HG02571 (cell line): ENCODE measurements at regions not wholly inside any gene's neighbourhood (a gene's known extent, or its start where the extent isn't known, plus 50 kb on each side); places are given as distances from the start of the nearest gene placed in this dataset.
"Not testable (repeated sequence)": the region's sequence is repeated elsewhere in the genome, so short reads cannot be mapped to it uniquely, and the experiment has no call there.

Source experiments
- ATAC-seq: cut with Tn5 transposase; IDR thresholded peaks from one replicate; pipeline ENCODE4 v1.9.1; 2021; ENCODE audit warnings: mild to moderate bottlenecking, moderate library complexity; ENCODE audit not compliant: unreplicated experiment

DNA sequence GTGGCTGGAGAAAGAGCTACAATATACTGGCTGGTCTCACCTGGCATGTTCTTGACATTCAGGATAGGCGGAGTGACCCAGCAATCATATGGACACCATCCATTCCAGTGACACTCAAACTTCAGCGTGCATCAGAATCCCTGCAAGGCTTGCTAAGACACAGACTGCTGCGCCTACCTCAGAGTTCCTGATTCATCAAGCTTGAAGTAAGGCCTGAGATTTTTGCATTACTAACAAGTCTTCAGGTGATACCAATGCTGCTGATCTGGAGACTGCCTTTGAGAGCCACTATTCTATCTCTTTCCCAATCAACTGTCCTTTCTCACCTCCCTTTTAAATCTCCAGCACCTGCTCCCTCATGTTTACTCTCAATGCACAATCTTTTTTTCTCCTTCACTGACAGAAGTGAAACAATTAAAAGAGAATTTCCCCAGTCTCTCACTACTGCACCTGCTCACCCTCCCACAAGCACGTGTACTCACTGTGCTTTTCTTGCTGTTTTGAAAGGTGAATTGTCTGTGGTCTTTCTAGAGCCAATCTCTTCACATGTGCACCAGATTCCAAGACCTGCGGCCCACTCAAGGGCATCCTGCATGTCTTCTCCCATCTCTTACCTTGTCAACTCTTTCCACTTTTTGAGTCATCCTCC lies 519.2 kb downstream of the TTLL7 start:
- ATAC-seq = peak; percentile 85

DNA sequence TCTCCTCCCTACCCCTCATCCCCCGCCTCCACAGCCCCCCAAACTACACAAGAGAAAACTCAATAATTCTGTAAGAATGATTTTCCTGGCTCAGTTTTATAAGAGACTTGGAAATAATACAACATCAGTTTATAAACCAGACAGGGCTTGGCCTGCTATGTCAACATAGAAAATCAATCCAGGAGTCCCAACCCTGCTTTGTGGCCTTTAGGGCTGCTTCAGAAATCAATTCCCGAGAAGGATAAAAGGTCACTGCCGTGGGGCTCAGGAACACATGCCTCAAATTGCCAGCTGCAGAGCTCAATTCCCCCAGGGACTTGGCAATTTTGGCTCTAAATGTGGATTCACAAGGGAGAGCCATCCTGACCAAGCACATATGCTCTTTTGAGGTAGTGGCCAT lies 520.8 kb downstream of the TTLL7 start:
- ATAC-seq = not testable (repeated sequence)

DNA sequence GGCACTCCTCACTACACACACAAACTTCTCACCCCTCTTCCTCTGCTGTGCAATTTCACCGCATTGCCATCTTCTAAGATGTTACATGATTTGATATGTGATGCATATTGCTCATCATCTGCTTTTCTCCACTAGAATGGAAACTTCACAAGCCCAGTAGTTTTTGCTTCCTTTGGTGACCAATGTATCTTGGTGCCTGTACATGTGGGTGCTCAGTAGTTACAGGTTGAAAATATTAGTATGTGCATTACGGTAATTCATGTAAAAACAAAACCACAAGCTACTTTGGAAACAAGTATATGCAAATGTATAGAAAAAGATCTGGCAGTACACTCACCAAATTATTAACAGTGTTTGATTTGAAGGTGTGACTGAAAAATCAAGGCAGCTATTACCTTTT lies 522.4 kb downstream of the TTLL7 start:
- peak; percentile 38 for ATAC-seq

DNA sequence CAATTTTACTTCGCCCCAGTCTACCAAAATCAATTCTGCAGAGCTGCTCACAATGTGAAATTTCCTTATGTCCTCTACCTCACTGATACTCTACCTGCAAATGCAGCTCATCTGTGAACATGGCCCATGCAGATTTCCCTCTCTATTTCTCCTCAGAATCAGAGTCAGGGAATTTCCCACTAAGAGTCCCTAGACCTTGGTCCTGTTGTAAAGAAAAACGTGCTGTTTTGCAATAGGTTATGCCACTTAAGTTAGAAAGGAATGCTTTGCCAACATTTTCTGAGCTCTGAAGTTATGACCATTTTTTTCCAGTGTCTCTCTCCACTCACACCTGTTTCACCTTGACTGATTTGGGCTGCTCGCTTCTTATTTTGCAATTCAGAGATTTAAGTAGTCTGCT lies 524.0 kb downstream of the TTLL7 start:
- not testable (repeated sequence) for ATAC-seq

DNA sequence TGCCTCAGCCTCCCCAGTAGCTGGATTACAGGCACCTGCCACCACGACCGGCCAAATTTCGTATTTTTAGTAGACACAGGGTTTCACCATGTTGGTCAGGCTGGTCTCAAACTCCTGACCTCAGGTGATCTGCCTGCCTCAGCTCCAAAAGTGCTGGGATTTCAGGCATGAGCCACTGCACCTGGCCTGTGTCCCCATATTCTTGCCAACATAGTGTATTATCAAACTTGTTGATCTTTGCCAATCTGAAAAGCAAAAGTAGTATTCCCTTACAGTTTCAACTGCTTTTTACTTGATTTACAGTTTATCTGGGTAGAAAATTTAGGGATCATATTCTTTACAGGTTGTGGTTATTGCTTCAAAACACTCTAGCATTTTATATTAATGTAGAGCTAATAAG lies 524.9 kb downstream of the TTLL7 start:
- not testable (repeated sequence) for ATAC-seq

DNA sequence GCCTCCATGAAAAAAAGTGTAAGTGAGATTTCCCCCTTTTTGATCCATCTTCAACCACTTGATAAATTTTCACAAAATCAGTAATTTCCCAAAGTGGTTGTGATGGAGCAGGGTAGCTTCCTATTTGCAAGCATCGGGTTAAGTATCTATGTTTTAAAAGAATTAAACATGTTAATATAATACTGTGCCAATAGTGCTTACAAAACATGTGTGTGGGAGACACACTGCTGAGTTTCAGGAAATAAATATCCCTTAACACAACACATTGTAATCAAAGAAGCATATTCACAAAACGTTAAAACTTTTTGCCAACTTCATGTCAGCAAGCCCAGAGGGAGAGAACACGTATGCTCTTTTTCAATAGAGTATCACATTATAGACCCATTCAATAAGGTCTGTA lies 526.9 kb downstream of the TTLL7 start:
- ATAC-seq = not testable (repeated sequence)

DNA sequence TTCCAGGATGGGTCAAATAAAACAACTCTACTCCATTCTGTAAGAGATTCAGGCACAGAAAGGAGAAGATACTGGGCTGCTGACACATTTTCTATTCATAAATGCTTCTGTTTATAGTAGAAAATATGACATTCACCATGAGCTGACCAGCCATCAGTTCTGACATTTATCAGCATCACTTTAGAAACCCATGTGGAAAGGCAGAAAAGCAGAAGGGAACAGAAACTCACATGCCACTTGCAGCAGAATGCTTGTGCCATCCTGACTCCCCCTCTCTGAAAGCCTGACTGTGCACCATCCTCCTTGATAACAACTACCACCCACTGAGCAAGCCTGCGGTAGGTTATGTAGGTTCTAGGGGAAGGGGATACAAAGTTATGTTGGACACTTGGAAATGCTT lies 527.7 kb downstream of the TTLL7 start:
- ATAC-seq = not testable (repeated sequence)

DNA sequence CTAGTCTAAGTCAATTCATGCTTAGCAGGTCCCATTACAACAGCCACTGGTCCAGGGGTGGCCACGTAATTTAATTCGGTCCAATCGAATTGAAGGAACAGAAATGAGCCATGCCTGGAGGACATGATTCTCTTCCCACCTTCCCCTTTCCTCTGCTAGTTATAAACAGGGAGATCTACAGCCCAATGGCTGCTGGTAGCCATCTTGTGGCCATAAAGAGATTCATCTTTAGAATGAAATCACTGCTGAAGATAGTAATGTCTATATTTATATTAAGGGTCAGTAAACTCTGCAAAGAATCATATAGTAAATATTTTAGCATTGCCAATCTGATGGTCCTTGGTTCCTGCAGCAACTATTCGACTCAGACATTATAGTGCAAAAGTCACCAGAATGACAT lies 530.6 kb downstream of the TTLL7 start:
- not testable (repeated sequence) for ATAC-seq

DNA sequence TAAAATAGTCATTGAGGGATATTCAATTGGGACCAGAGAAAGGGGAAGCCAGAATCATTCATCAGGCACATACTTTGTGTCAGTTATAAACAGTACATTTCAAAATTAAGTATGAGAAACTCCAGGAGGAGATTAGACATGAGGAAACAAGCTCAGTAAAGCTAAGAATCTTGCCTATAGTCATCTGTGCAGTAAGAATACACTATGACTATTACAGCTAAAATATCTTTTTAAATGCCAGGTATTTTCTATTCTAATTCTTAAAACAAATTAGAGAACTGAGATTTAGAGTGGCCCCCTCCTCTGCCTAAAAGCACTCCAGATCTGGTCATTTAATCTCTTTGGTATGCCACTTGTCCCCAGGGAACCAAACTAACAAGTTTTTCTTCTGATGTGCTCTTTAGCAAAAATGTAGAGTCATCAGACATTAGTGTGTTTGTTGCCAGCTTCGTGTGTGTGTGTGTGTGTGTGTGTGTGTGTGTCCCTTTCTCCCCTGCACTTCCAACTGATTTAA lies 541.1 kb downstream of the TTLL7 start:
- ATAC-seq = not testable (repeated sequence)

DNA sequence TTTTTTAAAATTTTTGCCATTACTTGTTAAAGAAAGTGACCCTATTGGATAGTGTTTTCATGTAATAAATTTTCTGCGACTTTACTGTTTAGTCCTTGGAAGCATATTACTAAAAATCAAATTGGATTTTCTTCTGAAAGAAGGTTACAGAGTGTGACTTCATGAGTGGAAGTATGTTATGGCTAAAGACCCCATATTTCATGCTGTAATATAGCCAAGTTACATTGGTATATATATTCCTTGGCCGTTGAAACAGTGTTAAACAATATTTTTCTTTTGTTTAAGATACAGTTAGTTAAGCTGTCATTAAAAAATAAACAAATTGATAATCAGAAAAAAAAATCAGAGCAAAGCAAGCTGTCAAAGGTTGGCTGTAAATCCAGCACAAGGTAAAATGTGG lies 541.7 kb downstream of the TTLL7 start:
- ATAC-seq = not testable (repeated sequence)

DNA sequence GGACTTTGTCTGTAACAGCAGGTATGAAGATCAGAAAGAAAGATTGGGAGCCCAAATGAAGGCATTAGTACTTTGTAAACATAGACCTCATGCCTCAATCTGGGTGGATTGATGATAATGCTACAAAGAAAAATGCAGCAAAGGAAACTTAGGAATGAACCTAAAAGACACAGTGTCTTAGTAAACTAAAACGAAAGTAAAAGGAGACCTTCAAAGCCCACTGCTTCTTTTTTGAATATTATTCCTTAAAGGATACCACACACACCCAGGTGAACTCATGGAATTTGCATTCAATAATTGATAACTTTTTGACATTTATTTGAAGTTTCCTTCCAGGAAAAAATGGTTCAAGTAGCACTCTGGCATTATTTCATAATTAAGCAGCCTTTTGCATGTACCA lies 543.2 kb downstream of the TTLL7 start:
- not testable (repeated sequence) for ATAC-seq

DNA sequence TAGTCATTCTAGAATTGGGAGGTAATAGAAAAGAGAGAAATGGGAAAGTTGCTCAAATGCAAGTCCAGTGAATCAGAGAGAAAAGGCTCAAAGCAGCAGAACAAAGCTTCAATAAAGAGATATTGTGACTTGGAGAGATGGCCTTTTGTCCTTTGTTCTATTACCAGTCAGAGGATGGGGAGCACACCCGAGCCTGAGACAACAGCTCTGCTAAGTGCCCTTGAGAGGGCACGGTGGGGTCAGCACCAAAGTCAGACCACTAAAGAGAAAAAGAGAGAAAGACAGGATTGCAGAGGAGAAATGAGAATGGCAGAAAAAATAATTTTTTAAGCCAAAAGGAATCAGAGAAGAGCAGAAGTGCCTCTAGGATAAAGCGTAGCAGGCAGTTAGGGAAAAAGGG lies 553.1 kb downstream of the TTLL7 start:
- ATAC-seq = not testable (repeated sequence)

DNA sequence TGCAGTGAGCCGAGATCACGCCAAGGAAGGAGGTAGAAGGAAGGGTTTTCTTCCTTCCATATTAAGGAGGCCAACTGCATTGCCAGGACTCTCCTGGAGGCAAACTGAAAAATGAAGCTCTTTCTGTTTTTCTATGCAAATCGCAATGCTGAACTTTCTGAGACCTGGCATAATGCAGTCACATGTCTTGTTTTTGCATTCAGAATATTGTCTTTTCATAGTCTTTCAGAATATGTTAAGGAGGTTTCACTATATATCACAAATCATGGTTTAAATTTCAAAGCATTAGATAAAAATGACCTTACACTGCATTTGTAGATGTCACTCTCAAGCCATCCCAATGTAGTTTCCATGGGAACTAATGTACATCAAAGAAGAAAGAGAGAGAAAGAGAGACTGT lies 556.5 kb downstream of the TTLL7 start:
- not testable (repeated sequence) for ATAC-seq

DNA sequence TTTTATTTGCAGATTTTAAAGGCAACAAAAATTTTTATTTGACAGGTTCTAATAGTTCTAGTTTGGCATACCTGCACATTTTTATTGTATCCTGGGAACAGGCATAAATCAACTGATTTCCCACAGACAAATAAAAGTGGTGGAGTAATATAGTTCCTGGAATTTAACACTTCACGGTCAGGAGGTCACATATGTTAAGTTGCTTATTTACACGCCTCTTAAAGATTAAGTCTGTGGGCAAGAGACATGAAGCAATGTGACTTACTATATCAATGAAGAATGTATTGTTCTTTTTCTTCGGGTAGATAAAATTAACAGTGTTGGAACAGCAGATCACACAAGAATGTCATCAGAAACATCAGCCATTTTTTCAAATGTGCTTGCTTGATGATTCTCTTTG lies 558.3 kb downstream of the TTLL7 start:
- ATAC-seq = not testable (repeated sequence)

DNA sequence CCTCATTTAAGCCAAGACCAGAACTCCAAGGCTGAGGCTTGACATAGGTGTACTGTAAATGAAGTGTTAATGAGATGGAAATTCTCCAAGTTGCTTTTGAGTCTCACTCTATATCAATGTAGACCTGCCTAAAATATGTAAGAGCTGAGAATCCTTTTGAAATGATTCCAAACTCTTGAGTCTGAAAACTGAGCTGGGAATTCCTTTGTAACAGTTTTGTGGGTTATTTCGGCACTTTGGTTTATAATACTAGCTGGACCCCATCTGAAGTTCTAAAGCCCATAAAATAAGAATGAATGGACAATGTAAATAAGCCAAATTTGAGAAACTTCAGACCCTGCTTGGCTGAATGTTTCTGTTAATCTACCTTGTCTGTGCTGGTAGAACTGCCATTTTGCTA lies 558.9 kb downstream of the TTLL7 start:
- not testable (repeated sequence) for ATAC-seq

DNA sequence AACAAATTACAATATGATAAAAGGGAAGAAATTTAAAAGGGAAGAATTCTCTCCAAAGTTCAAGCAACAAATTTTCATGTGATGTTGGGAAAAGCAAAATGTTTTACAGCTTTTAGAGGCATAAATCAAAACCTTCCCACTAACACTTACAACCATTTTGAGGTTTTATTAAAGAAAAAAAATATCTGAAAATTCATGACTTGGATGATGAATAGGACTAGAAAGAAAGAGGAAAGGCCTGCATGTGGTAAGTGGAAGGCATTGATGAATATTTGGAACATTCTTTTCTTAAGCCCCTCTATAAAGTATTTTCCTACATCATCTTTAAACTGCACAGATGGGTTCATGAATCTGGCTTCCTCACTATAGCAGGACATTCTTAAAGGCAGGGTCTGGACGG lies 560.6 kb downstream of the TTLL7 start:
- not testable (repeated sequence) for ATAC-seq

DNA sequence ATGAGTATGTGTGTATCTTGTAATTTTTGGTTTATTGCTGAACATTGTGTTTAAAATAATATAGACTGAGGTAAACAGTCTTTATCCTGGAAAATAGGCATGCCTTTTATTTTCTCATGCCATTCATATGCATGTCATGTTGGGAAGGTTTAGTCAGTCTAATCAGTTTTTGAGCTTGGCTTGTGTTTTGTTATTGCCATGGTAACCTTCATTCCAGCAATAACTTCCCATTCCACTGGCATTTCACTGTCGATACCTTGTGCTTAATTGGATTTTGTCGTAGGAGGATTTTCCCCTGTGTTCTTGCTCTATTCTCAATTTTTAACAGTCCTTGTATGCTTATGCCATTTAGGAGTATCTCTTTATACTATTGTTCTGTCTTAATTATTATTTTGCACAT lies 563.6 kb downstream of the TTLL7 start:
- ATAC-seq = not testable (repeated sequence)

DNA sequence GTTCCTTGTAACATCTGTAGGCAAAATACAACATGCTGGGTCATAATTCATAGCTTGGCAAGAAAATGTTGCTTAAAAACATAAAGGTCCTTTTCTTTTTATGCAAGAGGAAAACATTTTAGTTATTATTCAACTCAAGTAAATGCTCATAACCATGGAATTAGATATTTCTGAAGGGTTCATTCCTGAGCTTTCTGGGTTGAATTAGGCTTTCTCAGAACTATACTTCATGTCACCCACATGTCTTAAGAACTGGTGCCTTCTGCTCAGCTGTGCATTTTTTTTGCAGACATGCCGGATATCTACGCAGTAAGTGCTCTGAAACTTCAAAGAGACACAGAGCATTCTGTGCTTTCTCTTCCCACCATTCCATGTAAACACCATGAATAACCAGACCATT lies 571.4 kb downstream of the TTLL7 start:
- ATAC-seq = not testable (repeated sequence)

DNA sequence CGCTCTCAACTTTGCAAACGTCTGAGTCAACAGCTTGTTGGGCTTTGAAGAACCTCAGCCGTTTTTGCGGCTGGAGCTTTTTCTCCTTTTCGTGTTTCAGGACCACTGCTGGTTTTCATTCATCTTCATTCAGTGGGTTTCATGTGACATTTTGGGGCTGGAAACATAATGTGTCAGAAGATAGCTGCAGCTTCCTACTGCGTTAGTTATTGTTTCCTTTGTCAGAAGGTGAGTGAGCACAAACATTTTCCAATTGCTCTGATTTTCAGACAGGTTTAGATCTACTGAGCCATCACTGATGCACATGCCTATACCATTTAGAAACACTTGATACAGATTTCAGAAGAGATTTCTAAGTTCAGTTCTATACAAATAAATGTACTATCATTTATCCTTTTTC lies 575.5 kb downstream of the TTLL7 start:
- ATAC-seq = not testable (repeated sequence)

DNA sequence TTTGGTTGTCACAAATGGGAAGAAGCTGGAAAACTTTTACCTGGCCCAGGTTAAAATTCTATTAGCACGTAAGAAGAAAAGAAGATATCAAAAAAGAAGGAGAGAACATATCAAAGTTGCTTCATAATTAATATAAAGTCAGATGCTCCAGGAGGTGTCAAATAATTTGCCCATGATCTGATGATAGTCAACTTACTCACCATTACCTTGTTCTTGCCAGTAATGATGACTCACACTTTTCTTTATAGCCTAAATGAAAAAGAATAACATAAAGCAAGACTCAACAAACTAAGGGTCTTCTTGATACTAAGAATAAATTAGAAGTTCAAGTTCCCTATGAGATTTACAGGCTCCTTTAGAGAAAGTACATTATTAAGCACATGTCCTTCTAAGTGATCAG lies 580.4 kb downstream of the TTLL7 start:
- no peak for ATAC-seq

DNA sequence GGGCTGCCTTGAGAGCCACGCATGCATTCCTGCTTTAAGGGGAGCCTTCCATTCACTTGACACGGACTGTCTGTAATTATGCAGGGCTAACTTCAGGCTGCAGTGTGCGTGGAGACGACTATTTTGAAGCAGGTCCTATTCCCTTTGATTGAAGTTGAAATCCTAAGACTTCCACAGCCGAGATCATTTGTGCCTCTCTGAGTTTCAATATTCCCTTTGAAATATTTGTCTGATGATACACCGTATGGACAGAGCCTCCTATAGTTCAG lies 585.2 kb downstream of the TTLL7 start:
- not testable (repeated sequence) for ATAC-seq

DNA sequence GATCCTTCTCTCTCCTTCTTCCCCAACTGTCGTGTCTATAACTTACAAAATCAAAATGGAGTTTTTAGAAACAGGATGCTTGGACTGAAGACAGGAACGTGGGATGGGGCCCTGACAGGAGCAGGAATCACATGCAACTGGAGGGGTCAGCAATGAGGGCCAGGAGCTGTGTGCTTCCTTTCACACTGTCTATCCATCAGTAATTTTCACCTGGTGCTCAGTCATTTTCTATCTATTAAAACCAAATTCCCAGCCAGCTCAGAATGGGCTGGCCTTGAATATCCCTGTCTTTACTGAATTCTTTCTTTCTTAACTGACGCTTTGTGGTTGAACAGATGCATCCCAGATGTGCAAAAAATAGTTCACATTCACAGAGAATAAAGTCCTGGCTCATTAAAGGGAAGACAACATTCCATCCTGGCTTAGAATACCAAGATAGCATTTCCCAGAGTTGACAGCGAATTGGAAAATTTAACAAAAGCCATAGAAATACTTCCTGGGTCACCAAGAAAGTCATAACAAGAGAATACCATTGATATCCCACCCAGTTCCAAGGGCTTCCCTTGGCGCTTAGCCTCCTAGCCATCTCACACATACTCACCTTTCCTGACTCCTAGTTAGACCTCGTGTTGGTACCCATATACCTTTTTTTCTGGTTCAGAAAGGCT lies 588.1 kb downstream of the TTLL7 start:
- ATAC-seq = not testable (repeated sequence)
